ENCODE measurements at regions not wholly inside any gene's neighbourhood (a gene's known extent, or its start where the extent isn't known, plus 50 kb on each side); places are given as distances from the start of the nearest gene placed in this dataset.

- H3K4me3 ChIP-seq (ENCODE audit: low read depth, low read length) = no peak overlapping the region
- H3K27ac ChIP-seq = no peak overlapping the region
- H3K36me3 ChIP-seq (replicated peaks) = no peaks in the 10 kb centered on the region
- H3K27me3 ChIP-seq (replicated peaks) = no peaks in the 10 kb centered on the region
- DNase-seq = no peak
- in situ Hi-C loops (cut with HindIII; ENCODE audit: low pct_ligation_motif_present, low sequenced_read_pairs) = no loop called here
- TF ChIP-seq, protein P1, sequence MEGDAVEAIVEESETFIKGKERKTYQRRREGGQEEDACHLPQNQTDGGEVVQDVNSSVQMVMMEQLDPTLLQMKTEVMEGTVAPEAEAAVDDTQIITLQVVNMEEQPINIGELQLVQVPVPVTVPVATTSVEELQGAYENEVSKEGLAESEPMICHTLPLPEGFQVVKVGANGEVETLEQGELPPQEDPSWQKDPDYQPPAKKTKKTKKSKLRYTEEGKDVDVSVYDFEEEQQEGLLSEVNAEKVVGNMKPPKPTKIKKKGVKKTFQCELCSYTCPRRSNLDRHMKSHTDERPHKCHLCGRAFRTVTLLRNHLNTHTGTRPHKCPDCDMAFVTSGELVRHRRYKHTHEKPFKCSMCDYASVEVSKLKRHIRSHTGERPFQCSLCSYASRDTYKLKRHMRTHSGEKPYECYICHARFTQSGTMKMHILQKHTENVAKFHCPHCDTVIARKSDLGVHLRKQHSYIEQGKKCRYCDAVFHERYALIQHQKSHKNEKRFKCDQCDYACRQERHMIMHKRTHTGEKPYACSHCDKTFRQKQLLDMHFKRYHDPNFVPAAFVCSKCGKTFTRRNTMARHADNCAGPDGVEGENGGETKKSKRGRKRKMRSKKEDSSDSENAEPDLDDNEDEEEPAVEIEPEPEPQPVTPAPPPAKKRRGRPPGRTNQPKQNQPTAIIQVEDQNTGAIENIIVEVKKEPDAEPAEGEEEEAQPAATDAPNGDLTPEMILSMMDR (IDR thresholded peaks at IDR 0.05; ENCODE audit: low read depth, low read length, missing control alignments) = no peak
These were observed 185.3 kb upstream of the BCOR start for GRCh38 chrX:40282946-40283660.

DNA sequence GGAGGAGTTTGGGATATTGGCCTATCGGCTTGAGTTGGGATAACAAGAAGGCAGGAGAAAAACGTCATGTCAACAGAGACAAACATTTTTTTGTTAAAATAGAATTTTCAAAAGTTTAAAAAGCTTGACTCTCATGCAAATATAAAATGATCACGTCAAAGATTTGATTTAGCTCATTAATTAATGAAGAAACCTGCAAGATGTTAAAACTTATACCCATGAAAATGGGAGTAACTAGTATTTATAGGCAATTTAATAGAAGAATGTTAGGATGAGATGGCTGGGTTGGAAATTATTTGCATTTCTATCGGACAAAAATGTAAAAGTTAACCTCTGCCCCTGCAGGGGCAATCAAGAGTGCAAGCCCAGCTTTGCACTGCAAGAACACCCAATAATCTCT is 184.6 kb upstream of the BCOR start:
- TF ChIP-seq, protein P1 (IDR thresholded peaks at IDR 0.05; ENCODE audit: low read depth, low read length, missing control alignments) = no peak
- in situ Hi-C loops (cut with HindIII; ENCODE audit: low pct_ligation_motif_present, low sequenced_read_pairs) = no loop called here
- Histone ChIP-seq H3K27me3 (replicated peaks) (no peaks in the 10 kb centered on the region), H3K27ac (no peak overlapping the region), H3K36me3 (replicated peaks) (no peaks in the 10 kb centered on the region), H3K4me3 (ENCODE audit: low read depth, low read length) (no peak overlapping the region)
- no peak for DNase-seq

DNA sequence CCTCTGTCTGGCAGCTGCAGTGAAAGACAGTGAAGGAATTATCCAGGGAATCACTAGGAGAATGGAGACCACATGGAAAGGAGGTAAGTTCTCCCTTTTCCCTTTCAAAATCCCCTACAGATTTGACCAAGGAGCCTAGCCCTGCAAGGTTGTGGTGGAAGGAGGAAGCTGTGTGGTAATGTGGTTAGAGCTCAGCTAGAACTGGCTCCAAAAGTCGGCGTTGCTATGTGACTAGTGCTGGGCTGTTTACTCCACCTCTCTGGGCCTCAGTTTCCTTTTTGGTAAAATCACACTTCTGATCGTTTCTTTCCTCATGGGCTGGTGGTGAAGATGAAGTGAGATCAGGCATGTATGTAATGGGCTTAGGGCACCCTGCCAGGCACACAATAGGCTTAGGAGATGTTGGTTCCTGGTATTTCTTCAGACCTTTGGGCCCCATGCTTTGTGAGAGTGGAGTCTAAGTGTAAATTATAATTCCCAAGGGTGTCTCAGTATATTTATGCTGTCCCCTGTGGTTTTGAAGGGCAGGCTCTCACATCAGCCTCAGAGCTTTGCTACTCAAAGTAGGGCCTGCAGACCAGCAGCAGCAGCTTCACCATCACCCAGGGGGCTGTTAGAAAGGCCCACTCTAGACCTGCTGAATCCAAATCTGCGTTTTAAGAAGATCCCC is 183.7 kb upstream of the BCOR start:
- Histone ChIP-seq H3K4me3 (ENCODE audit: low read depth, low read length) (no peak overlapping the region), H3K27me3 (replicated peaks) (no peaks in the 10 kb centered on the region), H3K36me3 (replicated peaks) (no peaks in the 10 kb centered on the region), H3K27ac (no peak overlapping the region)
- DNase-seq = no peak
- in situ Hi-C loops (cut with HindIII; ENCODE audit: low pct_ligation_motif_present, low sequenced_read_pairs) = no loop called here
- TF ChIP-seq, protein P1 (IDR thresholded peaks at IDR 0.05; ENCODE audit: low read depth, low read length, missing control alignments) = no peak

- Histone ChIP-seq H3K36me3 (replicated peaks) (no peaks in the 10 kb centered on the region), H3K27me3 (replicated peaks) (no peaks in the 10 kb centered on the region), H3K27ac (no peak overlapping the region), H3K4me3 (ENCODE audit: low read depth, low read length) (no peak overlapping the region)
- TF ChIP-seq, protein P1 (IDR thresholded peaks at IDR 0.05; ENCODE audit: low read depth, low read length, missing control alignments) = no peak
- no peak for DNase-seq
- in situ Hi-C loops (cut with HindIII; ENCODE audit: low pct_ligation_motif_present, low sequenced_read_pairs) = no loop called here
These were observed 182.0 kb upstream of the BCOR start for GRCh38 chrX:40279762-40280161.

- in situ Hi-C loops (cut with HindIII; ENCODE audit: low pct_ligation_motif_present, low sequenced_read_pairs) = no loop called here
- TF ChIP-seq, protein P1 (IDR thresholded peaks at IDR 0.05; ENCODE audit: low read depth, low read length, missing control alignments) = no peak
- no peaks in the 10 kb centered on the region for H3K27me3 ChIP-seq (replicated peaks)
- H3K4me3 ChIP-seq (ENCODE audit: low read depth, low read length) = no peak overlapping the region
- no peak for DNase-seq
- H3K27ac ChIP-seq = no peak overlapping the region
- H3K36me3 ChIP-seq (replicated peaks) = no peaks in the 10 kb centered on the region
These were observed 181.3 kb upstream of the BCOR start for GRCh38 chrX:40279091-40279430.

Measured in brain microvascular endothelial cell (primary cell).